ENCODE measurements at regions not wholly inside any gene's neighbourhood (a gene's known extent, or its start where the extent isn't known, plus 50 kb on each side); places are given as distances from the start of the nearest gene placed in this dataset.

DNA sequence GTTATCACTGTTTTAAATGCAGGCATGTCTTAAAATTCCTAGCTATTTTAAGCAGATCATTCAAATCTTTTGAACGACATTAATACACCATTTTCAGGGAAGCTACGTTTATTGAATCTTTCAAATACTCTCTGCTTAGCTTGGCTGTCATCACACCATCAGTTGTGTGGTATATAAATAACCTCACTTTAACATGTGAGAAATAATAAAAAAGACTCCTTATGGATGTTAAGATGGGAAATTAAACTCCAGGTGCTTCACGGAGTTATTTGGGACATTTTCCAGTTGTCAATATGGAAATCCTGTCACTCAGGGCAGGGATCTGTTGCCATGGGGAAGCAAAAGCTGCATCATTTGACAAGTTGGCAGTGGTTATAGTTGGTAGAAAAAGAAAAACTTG is 649.2 kb upstream of the CDH2 start:
- Mint-ChIP-seq H3K4me1 (no peaks in the 10 kb centered on the region), H3K9me3 (peaks cover 6% of the 10 kb centered on the region), H3K36me3 (ENCODE audit: low read depth) (no peaks in the 10 kb centered on the region), H3K27me3 (no peaks in the 10 kb centered on the region), H3K27ac (no peak overlapping the region), H3K4me3 (no peak overlapping the region)
- ChIA-PET CTCF (no interaction called here), POLR2A (no interaction called here)
- intact Hi-C loops (cut with micrococcal nuclease) = no loop called here
- DNase-seq = no peak
- ATAC-seq (ENCODE audit: low read depth) = no peak
- TF ChIP-seq, protein P1, sequence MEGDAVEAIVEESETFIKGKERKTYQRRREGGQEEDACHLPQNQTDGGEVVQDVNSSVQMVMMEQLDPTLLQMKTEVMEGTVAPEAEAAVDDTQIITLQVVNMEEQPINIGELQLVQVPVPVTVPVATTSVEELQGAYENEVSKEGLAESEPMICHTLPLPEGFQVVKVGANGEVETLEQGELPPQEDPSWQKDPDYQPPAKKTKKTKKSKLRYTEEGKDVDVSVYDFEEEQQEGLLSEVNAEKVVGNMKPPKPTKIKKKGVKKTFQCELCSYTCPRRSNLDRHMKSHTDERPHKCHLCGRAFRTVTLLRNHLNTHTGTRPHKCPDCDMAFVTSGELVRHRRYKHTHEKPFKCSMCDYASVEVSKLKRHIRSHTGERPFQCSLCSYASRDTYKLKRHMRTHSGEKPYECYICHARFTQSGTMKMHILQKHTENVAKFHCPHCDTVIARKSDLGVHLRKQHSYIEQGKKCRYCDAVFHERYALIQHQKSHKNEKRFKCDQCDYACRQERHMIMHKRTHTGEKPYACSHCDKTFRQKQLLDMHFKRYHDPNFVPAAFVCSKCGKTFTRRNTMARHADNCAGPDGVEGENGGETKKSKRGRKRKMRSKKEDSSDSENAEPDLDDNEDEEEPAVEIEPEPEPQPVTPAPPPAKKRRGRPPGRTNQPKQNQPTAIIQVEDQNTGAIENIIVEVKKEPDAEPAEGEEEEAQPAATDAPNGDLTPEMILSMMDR (IDR thresholded peaks at IDR 0.05) = no peak

DNA sequence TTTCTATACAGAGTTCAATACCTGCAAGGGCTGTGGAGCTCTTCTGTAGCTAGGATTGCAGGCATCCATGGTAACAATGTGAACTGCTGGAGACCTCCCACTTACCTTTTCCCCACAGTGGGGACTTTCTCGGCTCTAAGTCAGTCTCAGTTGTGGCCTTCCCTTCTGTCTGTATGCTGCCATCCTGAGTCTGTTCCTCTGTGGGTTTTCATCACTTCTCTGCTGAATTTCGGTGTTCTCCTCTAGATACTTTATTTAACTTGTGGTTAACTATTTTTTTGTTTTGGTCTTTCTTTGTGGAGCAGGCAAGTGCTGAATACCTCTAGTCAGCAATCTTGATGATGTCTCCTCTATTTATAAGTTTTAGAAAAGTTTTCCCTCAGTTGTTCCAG is 647.2 kb upstream of the CDH2 start:
- ATAC-seq (ENCODE audit: low read depth) (no peak), DNase-seq (no peak)
- H3K4me1 Mint-ChIP-seq = no peaks in the 10 kb centered on the region
- TF ChIP-seq, protein P1 (IDR thresholded peaks at IDR 0.05) = no peak
- H3K27ac Mint-ChIP-seq = no peak overlapping the region
- no peaks in the 10 kb centered on the region for H3K27me3 Mint-ChIP-seq
- POLR2A ChIA-PET = no interaction called here
- H3K36me3 Mint-ChIP-seq (ENCODE audit: low read depth) = no peaks in the 10 kb centered on the region
- CTCF ChIA-PET = no interaction called here
- peaks cover 6% of the 10 kb centered on the region for H3K9me3 Mint-ChIP-seq
- intact Hi-C loops (cut with micrococcal nuclease) = no loop called here
- no peak overlapping the region for H3K4me3 Mint-ChIP-seq

DNA sequence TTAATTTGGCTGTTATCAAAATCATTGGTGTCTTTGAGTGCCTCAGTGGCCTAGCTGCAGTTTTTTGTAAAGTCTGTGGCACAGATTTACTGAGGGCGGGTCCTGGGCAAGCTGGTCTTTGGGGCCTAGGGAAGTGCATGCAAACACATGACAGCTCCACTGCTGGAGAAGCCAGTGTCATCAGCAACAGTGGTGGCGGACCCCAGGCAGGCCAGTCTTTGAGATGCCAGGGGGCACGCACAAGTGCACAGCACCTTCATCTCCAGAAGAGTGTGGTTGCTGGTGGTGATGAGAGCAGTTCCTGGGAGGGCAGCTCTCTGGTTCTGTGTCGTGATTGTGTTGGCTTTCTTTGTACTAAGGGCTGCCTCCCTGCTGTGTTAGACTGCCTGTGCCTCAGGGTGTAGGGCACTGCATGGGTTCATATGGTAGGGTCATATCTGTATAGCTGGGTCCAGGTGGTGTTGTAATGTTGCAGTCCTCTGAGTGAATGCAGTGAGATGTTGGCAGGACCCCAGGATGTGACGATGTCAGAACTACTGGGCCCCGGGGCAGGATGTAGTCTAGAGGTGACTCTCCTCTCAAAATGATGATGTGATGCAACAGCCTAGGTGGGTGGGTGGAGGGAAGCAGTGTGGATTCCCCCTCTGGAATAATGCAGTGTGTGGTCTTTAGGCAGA is 646.7 kb upstream of the CDH2 start:
- intact Hi-C loops (cut with micrococcal nuclease) = no loop called here
- no peak overlapping the region for H3K27ac Mint-ChIP-seq
- no peaks in the 10 kb centered on the region for H3K4me1 Mint-ChIP-seq
- ATAC-seq (ENCODE audit: low read depth) (no peak), DNase-seq (no peak)
- H3K4me3 Mint-ChIP-seq = no peak overlapping the region
- POLR2A ChIA-PET = no interaction called here
- no peaks in the 10 kb centered on the region for H3K27me3 Mint-ChIP-seq
- no peaks in the 10 kb centered on the region for H3K36me3 Mint-ChIP-seq (ENCODE audit: low read depth)
- CTCF ChIA-PET = no interaction called here
- TF ChIP-seq, protein P1 (IDR thresholded peaks at IDR 0.05) = no peak
- H3K9me3 Mint-ChIP-seq = peaks cover 6% of the 10 kb centered on the region

DNA sequence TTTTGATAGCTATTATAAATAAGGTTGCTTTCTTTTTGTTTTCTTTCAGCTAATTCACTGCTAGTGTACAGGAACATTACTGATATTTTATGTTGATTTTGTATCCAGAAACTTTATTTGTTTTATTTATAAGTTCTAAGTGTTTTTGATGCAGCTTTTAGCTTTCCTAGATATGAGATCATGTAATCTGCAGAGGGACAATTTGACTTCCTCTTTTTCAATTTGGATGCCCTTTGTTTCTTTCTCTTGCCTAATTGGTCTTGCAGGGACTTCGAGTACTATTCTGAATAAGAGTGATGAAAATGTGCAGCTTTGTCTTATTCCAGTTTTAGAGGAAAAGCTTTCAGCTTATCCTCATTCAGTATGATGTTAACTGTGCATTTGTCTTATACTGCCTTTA is 643.4 kb upstream of the CDH2 start:
- H3K27me3 Mint-ChIP-seq = no peaks in the 10 kb centered on the region
- ATAC-seq (ENCODE audit: low read depth) (no peak), DNase-seq (no peak)
- ChIA-PET CTCF (no interaction called here), POLR2A (no interaction called here)
- H3K4me1 Mint-ChIP-seq = no peaks in the 10 kb centered on the region
- TF ChIP-seq, protein P1 (IDR thresholded peaks at IDR 0.05) = no peak
- intact Hi-C loops (cut with micrococcal nuclease) = no loop called here
- peaks cover 6% of the 10 kb centered on the region for H3K9me3 Mint-ChIP-seq
- no peak overlapping the region for H3K4me3 Mint-ChIP-seq
- no peak overlapping the region for H3K27ac Mint-ChIP-seq
- H3K36me3 Mint-ChIP-seq (ENCODE audit: low read depth) = no peaks in the 10 kb centered on the region

DNA sequence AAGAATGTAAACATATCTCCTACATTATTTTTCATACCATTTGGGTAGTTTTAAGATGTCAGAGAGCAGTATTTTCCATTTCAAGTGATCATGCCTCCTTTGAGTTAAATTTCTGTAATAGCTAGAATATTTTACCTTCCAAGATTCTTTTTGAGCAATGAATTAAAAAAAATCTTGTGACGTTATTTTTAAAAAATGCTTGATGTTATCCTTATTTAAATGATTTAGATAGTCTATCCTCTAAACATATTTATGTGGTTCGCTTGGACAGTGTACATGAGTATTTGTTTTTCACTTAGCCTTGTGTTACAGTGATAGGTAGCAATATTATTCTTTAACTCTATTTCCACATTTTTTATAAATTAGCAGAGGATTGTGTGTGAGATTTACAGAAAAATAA is 639.2 kb upstream of the CDH2 start:
- Mint-ChIP-seq H3K9me3 (peaks cover 3% of the 10 kb centered on the region), H3K27me3 (no peaks in the 10 kb centered on the region), H3K36me3 (ENCODE audit: low read depth) (no peaks in the 10 kb centered on the region), H3K4me3 (no peak overlapping the region), H3K27ac (no peak overlapping the region), H3K4me1 (no peaks in the 10 kb centered on the region)
- no peak for ATAC-seq (ENCODE audit: low read depth)
- CTCF ChIA-PET = no interaction called here
- POLR2A ChIA-PET = no interaction called here
- intact Hi-C loops (cut with micrococcal nuclease) = no loop called here
- no peak for DNase-seq
- TF ChIP-seq, protein P1 (IDR thresholded peaks at IDR 0.05) = no peak
